Fibroblast of the conjunctiva (primary cell): ENCODE measurements at regions not wholly inside any gene's neighbourhood (a gene's known extent, or its start where the extent isn't known, plus 50 kb on each side); places are given as distances from the start of the nearest gene placed in this dataset.

ENCODE experiments used
- DNase-seq: peaks from one replicate; pipeline ENCODE4 v3.0.0-alpha.2; 2010; ENCODE audit warnings: low read depth

DNA sequence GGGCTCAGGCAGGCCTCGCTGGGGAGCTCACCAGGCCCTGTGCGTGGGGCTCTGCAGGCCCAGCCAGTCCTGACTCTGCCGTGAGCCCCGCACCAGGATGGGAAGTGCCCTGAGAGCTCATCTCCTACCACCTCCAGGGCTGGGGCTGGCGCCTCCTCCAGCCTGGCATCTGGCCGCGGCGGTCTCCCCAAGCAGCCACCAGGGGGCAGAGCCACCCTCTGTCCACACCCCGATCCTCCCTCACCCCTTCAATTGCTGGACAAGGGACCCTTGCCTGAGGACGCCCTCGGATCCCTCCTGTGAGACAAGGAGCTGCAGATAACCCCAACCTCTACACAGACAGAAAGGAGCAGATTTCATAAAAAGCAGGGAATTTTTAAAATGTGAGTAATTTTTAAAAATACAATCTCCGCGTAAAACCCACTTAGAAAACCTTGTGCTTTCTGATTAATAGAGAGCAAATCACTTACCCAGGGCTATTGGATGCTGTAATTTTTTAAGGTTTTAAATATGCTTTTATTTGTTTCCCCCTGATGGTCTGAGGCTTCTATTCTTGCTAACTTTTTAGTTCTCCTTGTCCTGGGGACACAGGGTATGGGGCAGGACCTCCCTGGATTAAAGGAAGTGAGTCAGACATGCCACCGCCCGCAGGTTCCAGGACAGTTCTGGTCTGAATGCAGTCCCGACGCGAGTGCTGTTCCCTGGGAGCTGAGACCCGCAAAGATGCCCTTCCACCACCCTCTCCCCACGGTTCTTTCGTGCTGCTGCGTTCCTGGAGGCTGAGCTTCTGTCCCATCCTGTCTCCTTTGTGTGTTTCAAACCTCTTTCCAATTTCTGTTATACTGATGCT, 52.3 kb upstream of the CHRNA7 start:
- no peak for DNase-seq
